Peyer's patch (tissue), 4 donors: ENCODE measurements at regions not wholly inside any gene's neighbourhood (a gene's known extent, or its start where the extent isn't known, plus 50 kb on each side); places are given as distances from the start of the nearest gene placed in this dataset.

ENCODE experiments used
- POLR2A ChIP-seq, 2 donors: fragments of 450-650 bp; IDR thresholded peaks; one replicate each; pipeline ENCODE4 v1.5.1; 2017; ENCODE audit warnings: antibody characterized with exemption in 2 of 2, mild to moderate bottlenecking in 2 of 2, moderate library complexity in 2 of 2
- TF ChIP-seq, protein P1 (sequence below), 6 experiments: fragments of 450-650 bp in 4 of 6; fragments of 200-600 bp in 2 of 6; sonication (generic) in 1 of 6; IDR thresholded peaks; one replicate each; pipeline ENCODE4 v1.5.1; 2017 to 2019; ENCODE audit warnings: antibody characterized with exemption in 6 of 6, mild to moderate bottlenecking in 3 of 6, moderate library complexity in 1 of 6

DNA sequence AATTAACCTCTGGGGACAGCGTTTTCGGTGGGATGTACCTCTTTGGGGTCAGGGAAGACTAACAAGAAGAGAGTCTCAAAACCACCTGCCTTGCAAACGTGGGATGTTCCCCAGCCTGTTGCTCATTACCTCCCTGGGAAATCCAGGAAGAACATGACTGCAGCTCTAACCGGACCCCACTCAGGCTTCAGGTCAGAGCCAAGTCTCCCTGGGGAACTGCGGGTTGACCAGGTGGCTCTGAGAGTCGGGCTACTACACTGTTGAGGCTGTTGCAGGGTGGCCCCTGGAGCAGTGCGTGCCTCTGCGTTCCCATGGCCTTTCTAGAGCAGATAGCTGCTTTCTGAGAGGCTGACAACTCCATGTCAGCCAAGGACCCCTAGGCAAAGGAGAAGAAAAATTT lies 309.1 kb downstream of the FOXL1 start:
- TF ChIP-seq, protein P1, sequence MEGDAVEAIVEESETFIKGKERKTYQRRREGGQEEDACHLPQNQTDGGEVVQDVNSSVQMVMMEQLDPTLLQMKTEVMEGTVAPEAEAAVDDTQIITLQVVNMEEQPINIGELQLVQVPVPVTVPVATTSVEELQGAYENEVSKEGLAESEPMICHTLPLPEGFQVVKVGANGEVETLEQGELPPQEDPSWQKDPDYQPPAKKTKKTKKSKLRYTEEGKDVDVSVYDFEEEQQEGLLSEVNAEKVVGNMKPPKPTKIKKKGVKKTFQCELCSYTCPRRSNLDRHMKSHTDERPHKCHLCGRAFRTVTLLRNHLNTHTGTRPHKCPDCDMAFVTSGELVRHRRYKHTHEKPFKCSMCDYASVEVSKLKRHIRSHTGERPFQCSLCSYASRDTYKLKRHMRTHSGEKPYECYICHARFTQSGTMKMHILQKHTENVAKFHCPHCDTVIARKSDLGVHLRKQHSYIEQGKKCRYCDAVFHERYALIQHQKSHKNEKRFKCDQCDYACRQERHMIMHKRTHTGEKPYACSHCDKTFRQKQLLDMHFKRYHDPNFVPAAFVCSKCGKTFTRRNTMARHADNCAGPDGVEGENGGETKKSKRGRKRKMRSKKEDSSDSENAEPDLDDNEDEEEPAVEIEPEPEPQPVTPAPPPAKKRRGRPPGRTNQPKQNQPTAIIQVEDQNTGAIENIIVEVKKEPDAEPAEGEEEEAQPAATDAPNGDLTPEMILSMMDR (IDR thresholded peaks at IDR 0.05): no peak
- TF ChIP-seq POLR2A (IDR thresholded peaks at IDR 0.05): no peak
